ENCODE measurements at regions not wholly inside any gene's neighbourhood (a gene's known extent, or its start where the extent isn't known, plus 50 kb on each side); places are given as distances from the start of the nearest gene placed in this dataset.

DNA sequence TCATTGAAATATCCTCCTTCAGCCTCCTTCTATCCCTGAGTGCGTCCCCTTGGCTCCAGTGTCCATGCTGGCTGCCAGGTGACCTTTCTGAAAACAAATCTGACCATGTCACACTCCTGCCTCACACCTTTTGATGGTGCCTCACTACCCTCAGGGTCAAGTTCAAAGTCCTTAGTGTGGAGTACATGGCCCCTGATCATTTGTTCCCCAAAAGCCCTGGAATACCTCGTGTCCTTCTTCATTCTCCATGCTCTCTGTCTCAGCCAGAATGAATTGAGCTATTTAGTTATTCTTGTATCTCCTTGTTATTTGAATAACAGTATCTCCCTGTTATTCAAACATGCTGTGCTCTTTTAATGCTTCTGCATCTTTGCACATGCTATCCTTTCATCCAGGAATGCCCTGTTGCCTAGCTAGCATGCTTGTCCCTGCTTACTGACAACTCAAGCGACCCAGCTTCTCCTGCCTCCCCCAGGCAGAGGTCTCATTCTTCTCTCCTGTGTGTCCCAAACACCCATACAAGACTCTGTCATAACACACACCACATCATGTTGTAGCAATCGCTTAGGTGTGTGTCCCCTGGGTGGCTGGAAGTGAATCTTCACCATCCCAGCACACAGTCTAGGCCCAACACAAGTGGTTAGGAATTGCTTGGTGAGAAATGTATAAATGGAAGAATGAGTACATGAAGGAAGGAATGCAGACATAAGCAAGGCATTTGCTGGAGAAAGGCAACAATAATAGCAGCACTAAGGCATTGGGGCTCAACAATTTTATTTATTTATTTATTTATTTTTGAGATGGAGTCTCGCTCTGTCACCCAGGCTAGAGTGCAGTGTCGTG is 144.0 kb downstream of the DDX1 start:
- DNase-seq = no peak

DNA sequence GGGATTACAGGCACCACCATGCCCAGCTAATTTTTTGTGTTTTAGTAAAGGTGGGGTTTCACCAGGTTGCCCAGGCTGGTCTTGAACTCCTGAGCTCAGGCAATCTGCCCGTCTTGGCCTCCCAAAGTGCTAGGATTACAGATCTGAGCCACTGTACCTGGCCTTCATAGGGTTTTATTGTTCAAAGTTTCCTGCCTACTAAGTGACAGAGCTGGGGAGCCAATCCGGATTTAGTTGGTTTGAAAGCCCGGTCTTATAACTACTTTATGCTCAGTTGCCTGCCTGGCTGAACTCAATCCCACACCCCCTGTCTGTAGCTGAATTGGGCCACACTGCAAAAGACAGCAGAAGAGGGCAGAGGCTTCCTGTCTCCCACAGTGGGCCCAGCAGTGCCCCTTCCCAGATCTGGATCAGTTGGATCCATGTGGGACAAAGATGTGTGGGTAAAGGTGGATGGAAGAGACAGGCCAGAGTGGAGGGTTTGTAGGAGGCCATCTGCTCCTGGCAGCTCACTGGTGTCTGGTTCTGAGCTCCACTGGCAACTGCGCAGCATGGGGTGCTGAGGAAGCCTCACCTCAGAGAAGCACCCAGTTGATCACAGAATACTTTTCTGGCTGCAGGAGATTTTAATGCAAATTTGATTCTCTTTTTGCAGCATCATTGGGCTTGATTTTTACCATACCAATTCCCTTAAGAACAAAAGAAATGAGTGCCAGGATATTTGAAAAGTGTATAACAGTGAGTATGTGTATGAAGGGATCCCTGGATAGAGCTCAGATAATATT is 144.9 kb downstream of the DDX1 start:
- no peak for DNase-seq

GRCh38 chr2:15737314-15738224 is 145.9 kb downstream of the DDX1 start:
- DNase-seq = no peak

DNA sequence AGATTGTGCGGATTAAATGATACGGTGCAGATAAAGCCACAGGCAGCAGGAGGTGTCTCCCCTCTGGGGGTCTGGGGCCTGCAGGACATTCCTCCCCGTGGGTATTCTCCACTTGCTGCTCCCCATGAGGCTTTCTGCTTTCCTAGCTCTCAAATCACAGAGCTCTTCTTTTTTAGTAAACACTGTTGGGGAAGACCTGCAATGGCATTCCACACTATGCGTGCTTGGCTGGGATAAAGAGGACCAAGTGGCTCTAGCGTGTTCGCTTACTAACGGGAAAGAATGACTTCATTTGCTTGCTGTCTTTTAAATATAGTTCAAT is 146.5 kb downstream of the DDX1 start:
- no peak for DNase-seq

GRCh38 chr2:15738943-15739342 is 147.3 kb downstream of the DDX1 start:
- DNase-seq = no peak

DNA sequence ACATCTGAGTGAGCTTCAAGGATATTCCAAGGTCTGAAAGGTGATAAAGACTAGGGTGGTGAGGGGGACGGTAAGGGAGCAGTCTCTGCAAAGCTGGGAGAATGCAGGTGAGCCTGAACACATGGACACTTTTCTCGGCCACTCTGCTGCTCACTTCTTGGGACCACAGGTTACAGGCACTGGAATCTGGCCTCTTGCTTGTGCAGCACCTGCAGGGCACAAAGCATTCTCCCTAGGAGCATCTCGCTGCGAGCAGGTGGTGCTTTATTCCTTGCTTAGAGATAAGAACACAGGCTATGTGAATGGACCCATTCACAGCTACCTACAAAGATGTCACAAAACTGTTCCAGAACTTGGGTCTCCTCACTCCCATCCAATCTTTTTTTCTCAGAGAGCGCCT is 153.2 kb downstream of the DDX1 start:
- DNase-seq = no peak

- no peak for DNase-seq
Observed at GRCh38 chr2:15745350-15745749, 153.7 kb downstream of the DDX1 start.

GRCh38 chr2:15745907-15746702 is 154.4 kb downstream of the DDX1 start:
- no peak for DNase-seq

DNA sequence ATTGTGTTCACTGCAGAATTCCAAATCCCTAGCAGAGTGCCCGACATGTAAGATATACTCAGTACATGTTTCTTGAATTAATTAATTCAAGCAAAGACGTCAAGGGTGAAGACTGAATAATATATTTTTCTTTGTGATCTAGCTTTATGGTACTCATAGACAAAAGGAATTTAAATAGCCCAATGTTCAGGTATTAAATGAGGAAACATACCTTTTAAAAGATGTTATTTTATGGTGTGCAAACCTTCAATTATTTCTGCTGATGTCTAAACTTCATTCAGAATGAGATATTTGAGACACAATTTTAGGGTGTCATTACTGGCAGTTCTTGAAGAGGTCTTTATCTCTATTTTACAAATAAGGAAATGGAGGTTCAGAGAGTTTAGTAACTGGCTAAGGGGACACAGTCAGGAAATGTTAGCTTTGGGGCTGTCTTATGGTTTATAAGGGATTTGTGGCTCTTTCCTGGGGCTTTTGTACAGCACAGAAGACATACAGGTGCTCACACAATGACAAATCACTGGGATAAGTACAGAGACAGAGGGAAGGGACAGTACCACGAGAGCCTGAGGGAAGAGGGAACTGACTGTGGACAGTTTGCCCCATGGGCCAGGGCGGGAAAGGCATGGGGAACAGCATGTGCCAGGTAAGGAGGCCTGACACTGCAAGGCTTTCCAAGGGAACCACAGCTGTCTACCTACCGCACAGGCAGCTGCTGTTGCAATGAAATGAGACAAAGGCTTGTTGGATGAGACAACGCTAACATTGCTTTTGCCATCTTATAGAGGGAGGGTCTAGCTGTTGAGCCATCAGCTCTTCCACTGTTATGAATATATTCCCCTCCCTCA is 155.3 kb downstream of the DDX1 start:
- no peak for DNase-seq

GRCh38 chr2:15747603-15748471 is 156.2 kb downstream of the DDX1 start:
- peak; percentile 31 for DNase-seq

DNA sequence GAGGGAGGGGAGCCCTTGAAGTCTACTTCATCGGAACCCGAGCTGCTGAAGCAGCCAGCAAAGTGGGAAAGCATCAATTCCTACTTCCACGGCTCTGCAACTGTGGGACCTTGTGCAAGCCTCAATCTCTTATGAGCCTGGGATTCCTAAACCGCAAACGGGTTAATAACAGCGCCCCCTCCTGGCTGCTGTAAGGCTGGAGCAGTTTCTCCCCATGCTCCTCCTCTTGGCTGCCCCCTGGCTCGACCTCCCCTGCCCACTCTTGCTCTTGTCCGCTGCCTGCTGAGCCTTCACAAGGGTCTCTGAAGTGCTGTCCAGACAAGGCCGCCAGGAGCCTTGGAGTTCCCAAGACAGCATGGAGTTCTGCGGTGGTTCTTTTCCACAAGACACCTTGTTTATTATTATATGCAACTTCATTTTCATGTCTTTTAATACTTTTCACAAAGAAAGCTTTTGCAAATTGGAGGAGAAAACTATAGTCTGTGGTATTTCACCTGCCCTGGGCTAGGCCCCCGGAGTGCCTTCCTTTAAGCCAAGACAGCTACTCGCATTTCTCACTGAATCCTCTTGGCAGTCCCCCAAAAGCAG is 157.2 kb downstream of the DDX1 start:
- DNase-seq = no peak

DNA sequence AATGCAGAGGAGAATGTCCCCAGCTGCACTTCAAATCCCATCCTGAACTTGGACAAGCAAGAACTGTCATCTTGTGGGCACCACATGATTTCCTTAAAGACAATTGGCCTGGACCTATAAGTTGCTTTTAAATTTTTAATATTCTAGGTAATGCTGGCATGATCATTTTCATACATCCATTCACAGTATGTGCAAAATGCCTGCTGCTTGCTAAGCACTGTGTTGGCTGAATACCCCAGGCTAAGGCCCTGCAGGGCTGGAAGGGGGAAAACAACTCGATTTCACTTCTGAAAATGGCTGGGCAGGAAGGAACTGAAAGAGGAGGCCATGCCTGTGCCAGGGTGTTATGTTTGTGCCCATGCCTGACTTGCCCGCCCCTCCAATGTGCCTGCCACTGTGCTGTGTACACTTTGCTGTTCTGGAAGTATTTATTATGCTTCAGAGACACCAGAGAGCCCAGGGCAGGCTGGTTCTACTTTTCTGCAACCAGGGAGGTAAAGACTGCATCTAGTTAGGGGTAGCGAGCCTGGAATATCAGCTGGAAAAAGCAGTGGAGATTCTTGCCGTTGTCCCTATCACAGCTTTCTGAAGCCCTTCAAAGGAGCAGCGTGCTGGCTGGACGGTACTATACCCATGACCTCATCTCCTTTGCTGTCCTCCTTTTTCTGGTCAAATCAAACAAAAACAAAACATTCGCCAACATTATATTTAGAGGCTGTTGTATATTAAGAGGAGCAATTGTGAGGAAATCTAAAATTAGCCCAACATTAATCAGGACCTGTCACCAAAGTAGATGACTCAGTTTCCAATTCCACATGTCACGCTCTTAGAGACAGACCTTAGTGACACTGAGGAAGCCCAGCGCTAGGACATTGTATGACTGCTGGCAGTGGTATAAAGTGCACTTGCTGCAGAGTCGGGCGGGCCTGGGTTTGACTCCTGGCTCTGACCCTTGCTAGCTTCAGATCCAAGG is 158.1 kb downstream of the DDX1 start:
- peak; percentile 26 for DNase-seq

GRCh38 chr2:15750433-15750814 is 158.8 kb downstream of the DDX1 start:
- no peak for DNase-seq

DNA sequence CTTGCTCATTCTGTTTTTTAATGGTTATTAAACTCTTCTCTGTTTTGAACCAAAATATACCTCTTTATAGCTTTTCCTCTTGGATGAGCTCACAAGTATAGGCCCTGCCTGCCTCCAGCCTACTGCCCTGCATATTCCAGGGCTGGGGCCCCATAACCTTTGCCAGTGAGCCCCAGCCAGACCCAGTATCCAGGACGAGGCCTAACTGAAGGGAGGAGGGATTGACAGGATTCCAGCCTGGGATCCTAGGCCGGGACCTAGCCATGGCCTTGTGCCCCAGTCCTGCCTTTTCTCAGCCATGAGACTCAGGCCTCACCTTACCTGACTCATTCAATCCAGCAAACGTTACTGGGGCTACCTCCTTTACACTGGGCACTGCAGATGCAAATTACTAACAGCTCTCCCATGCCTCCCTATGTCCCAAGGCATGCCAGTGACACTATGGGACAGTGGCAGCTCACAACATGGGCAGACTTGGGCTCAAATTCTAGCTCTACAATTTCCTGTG is 159.2 kb downstream of the DDX1 start:
- DNase-seq = no peak

DNA sequence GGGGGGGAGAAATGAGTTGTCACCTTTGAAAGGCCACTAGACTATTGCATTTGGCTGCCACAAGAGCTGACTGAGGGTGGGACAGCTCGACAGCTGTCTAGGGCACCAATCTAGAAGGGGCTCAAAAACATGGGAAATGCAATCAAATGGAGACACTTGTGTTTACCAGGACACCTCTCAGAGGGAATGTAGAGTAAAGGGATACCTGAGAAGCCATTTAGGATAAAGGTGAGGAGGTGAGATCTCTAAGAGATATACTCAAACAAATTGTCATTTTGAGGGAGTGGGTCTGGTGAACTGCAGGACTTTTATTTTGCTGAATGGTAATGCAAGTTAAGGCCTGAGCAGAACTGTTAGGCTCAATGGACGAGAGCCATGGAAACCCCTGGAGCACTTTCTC is 159.8 kb downstream of the DDX1 start:
- DNase-seq = no peak

GRCh38 chr2:15752552-15753232 is 161.0 kb downstream of the DDX1 start:
- no peak for DNase-seq

GRCh38 chr2:15753233-15753798 is 161.6 kb downstream of the DDX1 start:
- no peak for DNase-seq

Data from fibroblast of skin of scalp (primary cell).